ENCODE measurements at regions not wholly inside any gene's neighbourhood (a gene's known extent, or its start where the extent isn't known, plus 50 kb on each side); places are given as distances from the start of the nearest gene placed in this dataset.

DNA sequence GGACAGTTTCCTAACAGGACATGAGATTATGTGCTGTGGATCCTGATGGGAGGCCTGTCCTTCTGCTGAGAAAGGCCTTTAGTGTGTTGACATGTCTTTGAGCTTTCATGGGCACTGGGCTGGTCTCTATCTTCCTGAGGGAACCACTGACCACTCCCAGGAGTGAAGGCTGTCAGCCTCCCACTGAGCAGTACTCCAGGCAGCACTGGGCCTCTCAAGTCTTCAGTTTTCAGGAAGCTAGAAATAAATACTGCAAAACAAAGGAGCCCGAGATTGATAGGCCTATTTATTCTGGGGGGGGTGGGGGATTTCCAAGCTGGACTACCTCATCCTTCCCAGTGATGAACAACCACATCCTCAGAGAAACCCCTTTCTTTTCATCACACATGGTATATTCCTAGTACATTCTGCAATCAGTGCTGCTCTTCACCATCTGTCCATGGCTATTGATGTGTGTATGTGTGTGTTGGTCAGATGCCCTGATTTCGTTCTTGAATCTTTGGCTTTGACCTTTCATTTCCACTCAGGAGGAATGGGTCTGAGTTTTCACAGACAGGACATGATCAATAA lies 180.9 kb upstream of the SPTLC3 start:
- Histone ChIP-seq H2AFZ (ENCODE audit: low read depth, low read length) (no peak overlapping the region), H3K27me3 (ENCODE audit: control insufficient read depth in 2 of 2, insufficient read depth in 2 of 2, low read length in 2 of 2) (no peaks in the 10 kb centered on the region), H3K9ac (ENCODE audit: insufficient read depth in 1 of 2, low read depth in 2 of 2, low read length in 2 of 2) (no peak overlapping the region), H3K4me3 (no peak overlapping the region), H3K79me2 (ENCODE audit: control insufficient read depth, insufficient read depth, low read length) (no peaks in the 10 kb centered on the region), H3K27ac (ENCODE audit: extremely low read depth, low read depth, low read length) (no peak overlapping the region), H3K36me3 (ENCODE audit: control insufficient read depth, insufficient read depth, low read length) (no peaks in the 10 kb centered on the region), H3K9me3 (replicated peaks; ENCODE audit: control insufficient read depth, insufficient read depth, low read depth, low read length) (no peaks in the 10 kb centered on the region), H3K9me1 (ENCODE audit: control insufficient read depth, insufficient read depth, low read length) (no peaks in the 10 kb centered on the region), H3K4me2 (ENCODE audit: insufficient read depth, low read length) (no peak overlapping the region), H3K4me1 (replicated peaks in 1 of 2; ENCODE audit: control insufficient read depth in 2 of 2, insufficient read depth in 2 of 2, low read length in 2 of 2) (no peaks in the 10 kb centered on the region), H4K20me1 (replicated peaks; ENCODE audit: control insufficient read depth, insufficient read depth, low read length) (no peaks in the 10 kb centered on the region)
- 0% methylated on average over 2 of the region's 2 CpGs for WGBS (ENCODE audit: insufficient coverage, low coverage, missing lambda C conversion rate)
- no TSS peak for BruUV-seq (replicated peaks)
- FAIRE-seq = no peak
- intact Hi-C loops (cut with micrococcal nuclease) (no loop called here), in situ Hi-C loops (cut with MboI) (no loop called here)
- no peak for DNase-seq (ENCODE audit: extremely low read depth in 1 of 4, low spot score in 3 of 4)
- ATAC-seq = no peak
- CTCF ChIA-PET (ENCODE audit: low intra/inter-chr PET ratio) = no interaction called here
- POLR2A ChIA-PET = no interaction called here
- TF ChIP-seq, protein P1, sequence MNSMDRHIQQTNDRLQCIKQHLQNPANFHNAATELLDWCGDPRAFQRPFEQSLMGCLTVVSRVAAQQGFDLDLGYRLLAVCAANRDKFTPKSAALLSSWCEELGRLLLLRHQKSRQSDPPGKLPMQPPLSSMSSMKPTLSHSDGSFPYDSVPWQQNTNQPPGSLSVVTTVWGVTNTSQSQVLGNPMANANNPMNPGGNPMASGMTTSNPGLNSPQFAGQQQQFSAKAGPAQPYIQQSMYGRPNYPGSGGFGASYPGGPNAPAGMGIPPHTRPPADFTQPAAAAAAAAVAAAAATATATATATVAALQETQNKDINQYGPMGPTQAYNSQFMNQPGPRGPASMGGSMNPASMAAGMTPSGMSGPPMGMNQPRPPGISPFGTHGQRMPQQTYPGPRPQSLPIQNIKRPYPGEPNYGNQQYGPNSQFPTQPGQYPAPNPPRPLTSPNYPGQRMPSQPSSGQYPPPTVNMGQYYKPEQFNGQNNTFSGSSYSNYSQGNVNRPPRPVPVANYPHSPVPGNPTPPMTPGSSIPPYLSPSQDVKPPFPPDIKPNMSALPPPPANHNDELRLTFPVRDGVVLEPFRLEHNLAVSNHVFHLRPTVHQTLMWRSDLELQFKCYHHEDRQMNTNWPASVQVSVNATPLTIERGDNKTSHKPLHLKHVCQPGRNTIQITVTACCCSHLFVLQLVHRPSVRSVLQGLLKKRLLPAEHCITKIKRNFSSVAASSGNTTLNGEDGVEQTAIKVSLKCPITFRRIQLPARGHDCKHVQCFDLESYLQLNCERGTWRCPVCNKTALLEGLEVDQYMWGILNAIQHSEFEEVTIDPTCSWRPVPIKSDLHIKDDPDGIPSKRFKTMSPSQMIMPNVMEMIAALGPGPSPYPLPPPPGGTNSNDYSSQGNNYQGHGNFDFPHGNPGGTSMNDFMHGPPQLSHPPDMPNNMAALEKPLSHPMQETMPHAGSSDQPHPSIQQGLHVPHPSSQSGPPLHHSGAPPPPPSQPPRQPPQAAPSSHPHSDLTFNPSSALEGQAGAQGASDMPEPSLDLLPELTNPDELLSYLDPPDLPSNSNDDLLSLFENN (IDR thresholded peaks at IDR 0.05; ENCODE audit: low read depth in 2 of 2, low read length in 2 of 2) = no peak
- TF ChIP-seq RBBP5 (IDR thresholded peaks at IDR 0.05; ENCODE audit: borderline replicate concordance, insufficient read depth, low read length, poor library complexity, severe bottlenecking) (no peak), SMAD2 (IDR thresholded peaks at IDR 0.05; ENCODE audit: low read depth, low read length) (no peak), BRF1 (IDR thresholded peaks at IDR 0.05; ENCODE audit: borderline replicate concordance, extremely low read depth, insufficient read length) (no peak), GTF2E2 (tag; IDR thresholded peaks at IDR 0.05) (no peak), KHSRP (IDR thresholded peaks at IDR 0.05) (no peak), CREB1 (IDR thresholded peaks at IDR 0.05) (no peak), CREB1 (CRISPR knock-in tag; IDR thresholded peaks at IDR 0.05) (no peak), TCF7 (IDR thresholded peaks at IDR 0.05; ENCODE audit: borderline replicate concordance) (no peak), SRSF7 (optimal IDR thresholded peaks at IDR 0.05; ENCODE audit: low read depth, low read length) (no peak), SMARCA5 (IDR thresholded peaks at IDR 0.05) (no peak), DNMT1 (IDR thresholded peaks at IDR 0.05) (no peak), CHD4 (IDR thresholded peaks at IDR 0.05; ENCODE audit: insufficient read depth, insufficient replicate concordance, low read depth, low read length, poor library complexity, severe bottlenecking) (no peak), ILK (tag; IDR thresholded peaks at IDR 0.05; ENCODE audit: borderline replicate concordance, low read depth) (no peak), CSDE1 (IDR thresholded peaks at IDR 0.05) (no peak), ILF3 (IDR thresholded peaks at IDR 0.05; ENCODE audit: borderline replicate concordance) (no peak), ZFP1 (CRISPR knock-in tag; IDR thresholded peaks at IDR 0.05) (no peak)
- TF ChIP-seq, protein P2, sequence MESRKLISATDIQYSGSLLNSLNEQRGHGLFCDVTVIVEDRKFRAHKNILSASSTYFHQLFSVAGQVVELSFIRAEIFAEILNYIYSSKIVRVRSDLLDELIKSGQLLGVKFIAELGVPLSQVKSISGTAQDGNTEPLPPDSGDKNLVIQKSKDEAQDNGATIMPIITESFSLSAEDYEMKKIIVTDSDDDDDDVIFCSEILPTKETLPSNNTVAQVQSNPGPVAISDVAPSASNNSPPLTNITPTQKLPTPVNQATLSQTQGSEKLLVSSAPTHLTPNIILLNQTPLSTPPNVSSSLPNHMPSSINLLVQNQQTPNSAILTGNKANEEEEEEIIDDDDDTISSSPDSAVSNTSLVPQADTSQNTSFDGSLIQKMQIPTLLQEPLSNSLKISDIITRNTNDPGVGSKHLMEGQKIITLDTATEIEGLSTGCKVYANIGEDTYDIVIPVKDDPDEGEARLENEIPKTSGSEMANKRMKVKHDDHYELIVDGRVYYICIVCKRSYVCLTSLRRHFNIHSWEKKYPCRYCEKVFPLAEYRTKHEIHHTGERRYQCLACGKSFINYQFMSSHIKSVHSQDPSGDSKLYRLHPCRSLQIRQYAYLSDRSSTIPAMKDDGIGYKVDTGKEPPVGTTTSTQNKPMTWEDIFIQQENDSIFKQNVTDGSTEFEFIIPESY (CRISPR knock-in tag; IDR thresholded peaks at IDR 0.05) = no peak
